C4-2B (cell line): ENCODE measurements at regions not wholly inside any gene's neighbourhood (a gene's known extent, or its start where the extent isn't known, plus 50 kb on each side); places are given as distances from the start of the nearest gene placed in this dataset.

Source experiments
- H3K27ac ChIP-seq: fragments of 450-650 bp; 2 replicates; pipeline ENCODE4 v1.5.1; 2017
- ZFX ChIP-seq: fragments of 450-650 bp; IDR thresholded peaks from 2 replicates; pipeline ENCODE4 v1.6.1; 2017
- TF ChIP-seq, protein P1 (sequence below): fragments of 450-650 bp; conservative IDR thresholded peaks from 2 replicates; pipeline ENCODE4 v1.5.1; 2017; ENCODE audit warnings: mild to moderate bottlenecking

- no peak overlapping the region for H3K27ac ChIP-seq
- TF ChIP-seq, protein P1, sequence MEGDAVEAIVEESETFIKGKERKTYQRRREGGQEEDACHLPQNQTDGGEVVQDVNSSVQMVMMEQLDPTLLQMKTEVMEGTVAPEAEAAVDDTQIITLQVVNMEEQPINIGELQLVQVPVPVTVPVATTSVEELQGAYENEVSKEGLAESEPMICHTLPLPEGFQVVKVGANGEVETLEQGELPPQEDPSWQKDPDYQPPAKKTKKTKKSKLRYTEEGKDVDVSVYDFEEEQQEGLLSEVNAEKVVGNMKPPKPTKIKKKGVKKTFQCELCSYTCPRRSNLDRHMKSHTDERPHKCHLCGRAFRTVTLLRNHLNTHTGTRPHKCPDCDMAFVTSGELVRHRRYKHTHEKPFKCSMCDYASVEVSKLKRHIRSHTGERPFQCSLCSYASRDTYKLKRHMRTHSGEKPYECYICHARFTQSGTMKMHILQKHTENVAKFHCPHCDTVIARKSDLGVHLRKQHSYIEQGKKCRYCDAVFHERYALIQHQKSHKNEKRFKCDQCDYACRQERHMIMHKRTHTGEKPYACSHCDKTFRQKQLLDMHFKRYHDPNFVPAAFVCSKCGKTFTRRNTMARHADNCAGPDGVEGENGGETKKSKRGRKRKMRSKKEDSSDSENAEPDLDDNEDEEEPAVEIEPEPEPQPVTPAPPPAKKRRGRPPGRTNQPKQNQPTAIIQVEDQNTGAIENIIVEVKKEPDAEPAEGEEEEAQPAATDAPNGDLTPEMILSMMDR: no peak
- no peak for TF ChIP-seq ZFX
These were observed 658.9 kb downstream of the PTPRU start for GRCh38 chr1:29895201-29895600.

- TF ChIP-seq, protein P1: no peak
- no peak for TF ChIP-seq ZFX
- H3K27ac ChIP-seq: no peak overlapping the region
These were observed 658.0 kb downstream of the PTPRU start for GRCh38 chr1:29894311-29894710.

DNA sequence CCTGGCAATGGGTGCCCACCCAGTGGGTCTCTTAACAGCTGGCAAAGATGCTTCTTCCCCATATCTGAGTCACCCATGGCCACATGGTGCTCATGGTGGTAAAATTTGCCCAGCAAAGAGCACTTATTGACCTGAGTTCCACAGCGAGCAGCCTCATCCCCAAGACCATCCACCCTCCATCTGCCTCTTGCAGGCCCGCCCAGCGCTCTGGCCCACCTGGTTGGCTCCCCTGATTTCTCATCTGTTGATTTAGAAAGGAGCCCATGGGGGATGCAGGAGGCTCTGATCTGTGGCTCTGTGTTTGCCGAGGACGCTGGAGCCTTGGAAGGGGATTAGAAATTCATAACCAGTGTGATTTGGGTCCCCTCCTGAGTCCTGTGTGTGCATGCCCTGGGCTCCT is 657.5 kb downstream of the PTPRU start:
- H3K27ac ChIP-seq: no peak overlapping the region

DNA sequence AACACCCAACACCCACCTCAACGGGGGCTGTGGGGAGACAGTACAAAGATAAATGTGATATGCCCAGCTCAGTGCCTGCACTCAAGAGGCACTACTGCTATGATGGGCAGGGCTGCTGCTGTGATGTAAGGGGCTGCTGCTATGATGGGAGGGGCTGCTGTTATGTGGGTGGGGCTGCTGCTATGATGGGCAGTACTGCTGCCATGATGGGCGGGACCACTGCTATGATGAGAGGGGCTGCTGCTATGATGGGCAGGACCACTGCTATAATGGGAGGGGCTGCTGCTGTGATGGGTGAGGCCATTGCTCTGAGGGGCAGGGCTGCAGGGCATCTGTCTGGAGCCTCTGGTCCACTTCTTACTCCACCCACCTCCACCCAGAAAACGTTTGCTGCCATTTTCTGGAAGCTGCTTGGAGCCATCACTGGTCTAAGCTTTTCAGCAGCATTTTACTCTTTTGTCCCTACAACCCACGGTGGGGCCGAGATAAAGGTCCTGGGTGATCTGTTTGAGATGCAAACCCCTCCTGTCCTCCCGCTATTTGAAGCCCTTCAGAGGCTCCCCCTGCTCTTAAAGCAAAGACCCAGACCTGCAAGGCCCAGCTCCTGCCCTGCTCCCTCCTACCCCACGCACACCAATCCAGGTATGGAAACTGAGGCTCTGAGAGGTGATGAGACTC is 656.9 kb downstream of the PTPRU start:
- H3K27ac ChIP-seq: no peak overlapping the region
- TF ChIP-seq, protein P1: no peak
- TF ChIP-seq ZFX: no peak

More for the DNA sequence above, 657.5 kb downstream of the PTPRU start:
- no peak for TF ChIP-seq ZFX
- TF ChIP-seq, protein P1: no peak

DNA sequence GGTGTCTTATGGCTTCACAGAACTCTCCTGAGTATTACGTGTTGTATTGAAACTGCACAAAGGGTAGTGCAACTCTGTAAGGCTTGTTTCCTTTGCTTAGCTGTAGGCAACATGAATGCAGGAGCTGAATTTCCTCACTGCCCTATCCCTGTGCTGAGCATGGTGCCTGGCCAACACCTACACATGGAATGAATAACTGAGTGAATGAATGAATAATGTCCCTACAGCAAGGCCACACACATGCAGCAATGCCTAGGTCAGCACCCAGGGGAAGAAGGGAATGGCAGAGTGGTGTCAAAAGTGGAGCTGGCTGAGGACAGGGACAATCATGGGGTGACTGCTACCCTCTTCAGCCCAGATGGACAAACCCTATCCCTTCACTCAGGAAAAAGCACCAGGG is 655.9 kb downstream of the PTPRU start:
- TF ChIP-seq ZFX: no peak
- TF ChIP-seq, protein P1: no peak
- H3K27ac ChIP-seq: no peak overlapping the region

DNA sequence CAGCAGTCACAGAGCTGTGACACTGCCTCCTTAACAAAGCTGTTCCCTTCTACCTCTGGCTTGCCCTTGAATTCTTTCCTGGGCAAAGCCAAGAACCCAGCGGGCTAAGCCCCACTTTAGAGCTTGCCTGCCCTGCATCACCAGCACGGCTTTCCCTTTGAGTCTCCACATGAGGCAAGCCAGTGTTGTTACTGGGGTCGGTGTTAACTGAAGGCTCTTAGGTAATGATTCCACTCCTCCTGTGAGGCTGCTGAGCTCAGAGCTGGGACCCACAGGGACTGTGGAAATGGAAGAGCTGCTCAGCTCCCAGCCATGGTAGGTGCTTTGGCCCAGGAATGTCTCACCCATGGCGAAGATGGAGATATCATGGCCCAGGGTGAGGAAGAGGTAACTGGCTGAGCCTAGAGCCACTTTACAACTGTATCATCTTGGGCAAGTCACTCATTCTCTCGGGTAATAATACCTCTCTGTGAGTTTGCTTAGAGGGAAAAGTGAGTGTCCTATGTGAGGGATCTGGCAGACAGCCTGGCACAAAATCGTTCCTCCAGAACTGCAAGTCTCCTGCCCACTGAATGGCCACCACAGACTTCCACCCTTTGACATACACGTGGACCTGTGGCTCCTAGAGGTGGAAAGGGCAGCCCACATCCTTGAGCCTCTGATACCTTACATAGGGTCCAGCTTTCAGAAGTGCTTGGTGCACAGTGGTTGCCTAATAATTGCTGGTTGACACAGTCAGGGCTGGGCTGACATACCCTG is 654.1 kb downstream of the PTPRU start:
- H3K27ac ChIP-seq: no peak overlapping the region
- no peak for TF ChIP-seq ZFX
- TF ChIP-seq, protein P1: no peak

DNA sequence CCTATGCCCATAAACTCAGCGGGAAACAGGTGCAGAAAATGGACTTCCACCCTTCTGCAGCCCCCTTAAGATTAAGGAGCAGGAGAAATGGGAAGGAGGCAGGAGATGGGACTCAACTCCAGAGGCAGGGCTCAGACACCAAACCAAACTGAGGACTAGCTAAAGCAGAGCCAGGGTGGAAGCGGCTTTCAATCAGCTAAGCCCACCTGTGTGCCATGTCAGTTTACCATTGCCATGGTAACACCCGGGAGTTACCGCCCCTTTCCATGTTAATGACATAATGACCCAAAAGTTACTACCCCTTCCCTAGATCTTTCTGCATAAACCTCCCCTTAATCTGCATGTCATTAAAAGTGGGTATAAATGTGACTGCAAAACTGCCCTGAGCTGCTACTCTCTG is 653.5 kb downstream of the PTPRU start:
- TF ChIP-seq, protein P1: no peak
- no peak for TF ChIP-seq ZFX
- no peak overlapping the region for H3K27ac ChIP-seq
